Calu3 (cell line): ENCODE measurements at regions not wholly inside any gene's neighbourhood (a gene's known extent, or its start where the extent isn't known, plus 50 kb on each side); places are given as distances from the start of the nearest gene placed in this dataset.

Experiments used
- BruUV-seq: library from RNA; stranded (reverse); fragments of 400-500 nt; replicated peaks from 2 replicates; lab custom pipeline; 2021; lab: Mats Ljungman, UMichigan
- CTCF ChIA-PET: fragments of 300-600 bp; sonication (Branson Sonifier 250); formaldehyde crosslinking; loops from one replicate; lab custom pipeline; 2022; ENCODE audit warnings: antibody characterized with exemption; lab: Charles Lee
- DNase-seq: peaks from one replicate; pipeline ENCODE4 v3.0.0; 2022
- H3K27ac Mint-ChIP-seq: one replicate; pipeline ENCODE4 v1.8.0; 2022; ENCODE audit warnings: mixed read lengths; ENCODE audit not compliant: unreplicated experiment
- H3K27me3 Mint-ChIP-seq: one replicate; pipeline ENCODE4 v1.8.0; 2022; ENCODE audit warnings: mixed read lengths; ENCODE audit not compliant: unreplicated experiment
- H3K36me3 Mint-ChIP-seq: one replicate; pipeline ENCODE4 v1.8.0; 2022; ENCODE audit warnings: mild to moderate bottlenecking, moderate library complexity, mixed read lengths; ENCODE audit not compliant: insufficient read depth, unreplicated experiment
- H3K4me1 Mint-ChIP-seq: one replicate; pipeline ENCODE4 v1.8.0; 2022; ENCODE audit warnings: mild to moderate bottlenecking, low read depth, mixed read lengths; ENCODE audit not compliant: unreplicated experiment
- H3K4me3 Mint-ChIP-seq: one replicate; pipeline ENCODE4 v1.8.0; 2022; ENCODE audit warnings: mild to moderate bottlenecking, low read depth, moderate library complexity, mixed read lengths; ENCODE audit not compliant: unreplicated experiment
- H3K9me3 Mint-ChIP-seq: one replicate; pipeline ENCODE4 v1.8.0; 2022; ENCODE audit warnings: low read depth, mixed read lengths; ENCODE audit not compliant: unreplicated experiment
- CTCF ChIP-seq: fragments of 200-600 bp; IDR thresholded peaks from one replicate; pipeline ENCODE4 v1.8.0; 2022; ENCODE audit warnings: antibody characterized with exemption; ENCODE audit not compliant: unreplicated experiment
- intact Hi-C: fragments of 100-400 bp; cut with micrococcal nuclease; formaldehyde crosslinking; loops from one replicate; pipeline ENCODE4 v1.10.0; 2022; ENCODE audit not compliant: unreplicated experiment

- CTCF ChIA-PET = no interaction called here
- intact Hi-C loops = no loop called here
- no peak overlapping the region for H3K27ac Mint-ChIP-seq
- DNase-seq = no peak
- no peaks in the 10 kb centered on the region for H3K4me1 Mint-ChIP-seq
- no TSS peak for BruUV-seq
- no peaks in the 10 kb centered on the region for H3K36me3 Mint-ChIP-seq
- H3K4me3 Mint-ChIP-seq = no peak overlapping the region
- H3K27me3 Mint-ChIP-seq = no peaks in the 10 kb centered on the region
- H3K9me3 Mint-ChIP-seq = peaks cover 3% of the 10 kb centered on the region
- no peak for TF ChIP-seq CTCF
These were observed 1920.9 kb upstream of the PCDH20 start for GRCh38 chr13:63336549-63336948.

- intact Hi-C loops = no loop called here
- Mint-ChIP-seq H3K4me3 (no peak overlapping the region), H3K27ac (no peak overlapping the region), H3K27me3 (no peaks in the 10 kb centered on the region), H3K4me1 (no peaks in the 10 kb centered on the region), H3K36me3 (no peaks in the 10 kb centered on the region), H3K9me3 (no peaks in the 10 kb centered on the region)
- TF ChIP-seq CTCF = no peak
- CTCF ChIA-PET = no interaction called here
- no TSS peak for BruUV-seq
- DNase-seq = no peak
These were observed 1911.9 kb upstream of the PCDH20 start for GRCh38 chr13:63327584-63327983.

- Mint-ChIP-seq H3K36me3 (no peaks in the 10 kb centered on the region), H3K27ac (no peak overlapping the region)
- DNase-seq = no peak
These were observed 1907.8 kb upstream of the PCDH20 start for GRCh38 chr13:63323441-63323840.

GRCh38 chr13:63311587-63311986 is 1895.9 kb upstream of the PCDH20 start:
- Mint-ChIP-seq H3K27me3 (no peaks in the 10 kb centered on the region), H3K4me1 (no peaks in the 10 kb centered on the region), H3K27ac (no peak overlapping the region), H3K36me3 (no peaks in the 10 kb centered on the region), H3K4me3 (no peak overlapping the region), H3K9me3 (peaks cover 2% of the 10 kb centered on the region)
- no TSS peak for BruUV-seq
- no peak for TF ChIP-seq CTCF
- DNase-seq = no peak
- intact Hi-C loops = no loop called here
- CTCF ChIA-PET = no interaction called here

More at GRCh38 chr13:63323441-63323840, 1907.8 kb upstream of the PCDH20 start:
- TF ChIP-seq CTCF = no peak
- Mint-ChIP-seq H3K4me1 (no peaks in the 10 kb centered on the region), H3K27me3 (no peaks in the 10 kb centered on the region), H3K9me3 (no peaks in the 10 kb centered on the region), H3K4me3 (no peak overlapping the region)
- BruUV-seq = no TSS peak
- CTCF ChIA-PET = no interaction called here
- intact Hi-C loops = no loop called here
